Glutamatergic neuron (in vitro differentiated cells): ENCODE measurements at regions not wholly inside any gene's neighbourhood (a gene's known extent, or its start where the extent isn't known, plus 50 kb on each side); places are given as distances from the start of the nearest gene placed in this dataset.
"Not testable (repeated sequence)": the region's sequence is repeated elsewhere in the genome, so short reads cannot be mapped to it uniquely, and the experiment has no call there.

Experiments used
- DNase-seq: peaks from one replicate; pipeline ENCODE4 v3.0.0; 2022
- H3K27ac Mint-ChIP-seq: one replicate; pipeline ENCODE4 v1.8.0; 2020; ENCODE audit warnings: mild to moderate bottlenecking, mixed read lengths, inconsistent platforms; ENCODE audit not compliant: unreplicated experiment
- H3K27me3 Mint-ChIP-seq: one replicate; pipeline ENCODE4 v1.8.0; 2020; ENCODE audit warnings: mild to moderate bottlenecking, moderate library complexity, mixed read lengths, inconsistent platforms; ENCODE audit not compliant: unreplicated experiment
- H3K36me3 Mint-ChIP-seq: one replicate; pipeline ENCODE4 v1.8.0; 2020; ENCODE audit warnings: mild to moderate bottlenecking, mixed read lengths, inconsistent platforms; ENCODE audit not compliant: unreplicated experiment
- H3K4me1 Mint-ChIP-seq: one replicate; pipeline ENCODE4 v1.8.0; 2020; ENCODE audit warnings: mild to moderate bottlenecking, low read depth, mixed read lengths, inconsistent platforms; ENCODE audit not compliant: unreplicated experiment
- H3K4me3 Mint-ChIP-seq: one replicate; pipeline ENCODE4 v1.8.0; 2020; ENCODE audit warnings: mild to moderate bottlenecking, mixed read lengths, inconsistent platforms; ENCODE audit not compliant: unreplicated experiment
- H3K9me3 Mint-ChIP-seq: one replicate; pipeline ENCODE4 v1.8.0; 2020; ENCODE audit warnings: mild to moderate bottlenecking, moderate library complexity, mixed read lengths, inconsistent platforms; ENCODE audit not compliant: unreplicated experiment
- TF ChIP-seq, protein P1 (sequence below): fragments of 200-600 bp; sonication (generic); IDR thresholded peaks from one replicate; pipeline ENCODE4 v1.5.0; 2021; ENCODE audit not compliant: partially characterized antibody, unreplicated experiment

- Mint-ChIP-seq H3K27me3 (no peaks in the 10 kb centered on the region), H3K27ac (no peak overlapping the region), H3K4me1 (no peaks in the 10 kb centered on the region), H3K9me3 (no peaks in the 10 kb centered on the region), H3K36me3 (no peaks in the 10 kb centered on the region), H3K4me3 (no peak overlapping the region)
- DNase-seq = no peak
- TF ChIP-seq, protein P1, sequence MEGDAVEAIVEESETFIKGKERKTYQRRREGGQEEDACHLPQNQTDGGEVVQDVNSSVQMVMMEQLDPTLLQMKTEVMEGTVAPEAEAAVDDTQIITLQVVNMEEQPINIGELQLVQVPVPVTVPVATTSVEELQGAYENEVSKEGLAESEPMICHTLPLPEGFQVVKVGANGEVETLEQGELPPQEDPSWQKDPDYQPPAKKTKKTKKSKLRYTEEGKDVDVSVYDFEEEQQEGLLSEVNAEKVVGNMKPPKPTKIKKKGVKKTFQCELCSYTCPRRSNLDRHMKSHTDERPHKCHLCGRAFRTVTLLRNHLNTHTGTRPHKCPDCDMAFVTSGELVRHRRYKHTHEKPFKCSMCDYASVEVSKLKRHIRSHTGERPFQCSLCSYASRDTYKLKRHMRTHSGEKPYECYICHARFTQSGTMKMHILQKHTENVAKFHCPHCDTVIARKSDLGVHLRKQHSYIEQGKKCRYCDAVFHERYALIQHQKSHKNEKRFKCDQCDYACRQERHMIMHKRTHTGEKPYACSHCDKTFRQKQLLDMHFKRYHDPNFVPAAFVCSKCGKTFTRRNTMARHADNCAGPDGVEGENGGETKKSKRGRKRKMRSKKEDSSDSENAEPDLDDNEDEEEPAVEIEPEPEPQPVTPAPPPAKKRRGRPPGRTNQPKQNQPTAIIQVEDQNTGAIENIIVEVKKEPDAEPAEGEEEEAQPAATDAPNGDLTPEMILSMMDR = no peak
These were observed 209.8 kb upstream of the NR3C2 start for GRCh38 chr4:148651991-148652390.

GRCh38 chr4:148649652-148650331 is 207.6 kb upstream of the NR3C2 start:
- DNase-seq = no peak
- H3K36me3 Mint-ChIP-seq = no peaks in the 10 kb centered on the region
- no peak overlapping the region for H3K4me3 Mint-ChIP-seq
- no peak overlapping the region for H3K27ac Mint-ChIP-seq
- no peaks in the 10 kb centered on the region for H3K4me1 Mint-ChIP-seq
- TF ChIP-seq, protein P1 = no peak
- no peaks in the 10 kb centered on the region for H3K9me3 Mint-ChIP-seq
- H3K27me3 Mint-ChIP-seq = no peaks in the 10 kb centered on the region

GRCh38 chr4:148643851-148644250 is 201.6 kb upstream of the NR3C2 start:
- no peak for DNase-seq
- Mint-ChIP-seq H3K4me1 (no peaks in the 10 kb centered on the region), H3K4me3 (no peak overlapping the region), H3K9me3 (no peaks in the 10 kb centered on the region), H3K27me3 (no peaks in the 10 kb centered on the region), H3K36me3 (no peaks in the 10 kb centered on the region), H3K27ac (no peak overlapping the region)
- TF ChIP-seq, protein P1 = no peak

DNA sequence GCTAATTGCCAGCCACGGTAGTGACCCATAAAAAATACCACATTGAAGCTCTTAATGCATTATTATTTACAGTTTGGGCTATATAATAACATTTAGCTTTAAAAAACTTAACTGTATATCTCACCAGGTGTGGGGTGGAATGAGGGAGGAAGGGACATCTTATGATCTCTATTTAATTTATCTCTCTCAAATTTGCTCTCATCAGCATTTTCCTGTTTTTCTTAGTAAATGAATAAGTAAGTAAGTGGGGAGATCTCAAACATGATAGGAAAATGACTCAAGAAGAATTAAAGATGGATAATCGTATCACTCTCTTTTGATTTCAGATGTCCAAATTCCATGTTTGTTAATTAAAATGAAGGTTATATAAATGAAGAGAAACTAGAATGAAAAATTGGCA is 200.7 kb upstream of the NR3C2 start:
- H3K4me3 Mint-ChIP-seq = no peak overlapping the region

DNA sequence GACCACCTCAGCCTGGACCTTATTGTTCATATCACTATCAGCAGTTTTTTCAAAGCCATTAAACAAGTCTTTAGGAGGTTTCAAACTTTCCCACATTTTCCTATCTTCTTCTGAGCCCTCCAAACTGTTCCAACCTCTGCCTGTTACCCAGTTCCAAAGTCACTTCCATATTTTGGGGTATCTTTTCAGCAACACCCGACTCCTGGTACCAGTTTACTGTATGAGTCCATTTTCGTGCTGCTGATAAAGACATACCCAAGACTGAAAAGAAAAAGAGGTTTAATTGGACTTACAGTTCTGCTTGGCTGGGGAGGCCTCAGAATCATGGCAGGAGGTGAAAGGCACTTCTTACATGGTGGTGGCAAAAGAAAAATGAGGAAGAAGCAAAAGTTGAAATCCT is 195.9 kb upstream of the NR3C2 start:
- not testable (repeated sequence) for DNase-seq, H3K4me1 Mint-ChIP-seq, H3K9me3 Mint-ChIP-seq, H3K4me3 Mint-ChIP-seq, H3K36me3 Mint-ChIP-seq, H3K27ac Mint-ChIP-seq, H3K27me3 Mint-ChIP-seq

More for the DNA sequence above, 200.7 kb upstream of the NR3C2 start:
- Mint-ChIP-seq H3K36me3 (no peaks in the 10 kb centered on the region), H3K27ac (no peak overlapping the region), H3K27me3 (no peaks in the 10 kb centered on the region), H3K4me1 (no peaks in the 10 kb centered on the region), H3K9me3 (peaks cover 3% of the 10 kb centered on the region)
- DNase-seq = no peak
- TF ChIP-seq, protein P1 = no peak

GRCh38 chr4:148637453-148637852 is 195.2 kb upstream of the NR3C2 start:
- H3K4me1 Mint-ChIP-seq, DNase-seq, H3K27me3 Mint-ChIP-seq, H3K27ac Mint-ChIP-seq, H3K36me3 Mint-ChIP-seq, H3K4me3 Mint-ChIP-seq, H3K9me3 Mint-ChIP-seq: not testable (repeated sequence)
